HG03460 (cell line): ENCODE measurements at regions not wholly inside any gene's neighbourhood (a gene's known extent, or its start where the extent isn't known, plus 50 kb on each side); places are given as distances from the start of the nearest gene placed in this dataset.
"Not testable (repeated sequence)": the region's sequence is repeated elsewhere in the genome, so short reads cannot be mapped to it uniquely, and the experiment has no call there.

Experiments used
- ATAC-seq: cut with Tn5 transposase; IDR thresholded peaks from one replicate; pipeline ENCODE4 v1.9.1; 2021; ENCODE audit not compliant: unreplicated experiment

DNA sequence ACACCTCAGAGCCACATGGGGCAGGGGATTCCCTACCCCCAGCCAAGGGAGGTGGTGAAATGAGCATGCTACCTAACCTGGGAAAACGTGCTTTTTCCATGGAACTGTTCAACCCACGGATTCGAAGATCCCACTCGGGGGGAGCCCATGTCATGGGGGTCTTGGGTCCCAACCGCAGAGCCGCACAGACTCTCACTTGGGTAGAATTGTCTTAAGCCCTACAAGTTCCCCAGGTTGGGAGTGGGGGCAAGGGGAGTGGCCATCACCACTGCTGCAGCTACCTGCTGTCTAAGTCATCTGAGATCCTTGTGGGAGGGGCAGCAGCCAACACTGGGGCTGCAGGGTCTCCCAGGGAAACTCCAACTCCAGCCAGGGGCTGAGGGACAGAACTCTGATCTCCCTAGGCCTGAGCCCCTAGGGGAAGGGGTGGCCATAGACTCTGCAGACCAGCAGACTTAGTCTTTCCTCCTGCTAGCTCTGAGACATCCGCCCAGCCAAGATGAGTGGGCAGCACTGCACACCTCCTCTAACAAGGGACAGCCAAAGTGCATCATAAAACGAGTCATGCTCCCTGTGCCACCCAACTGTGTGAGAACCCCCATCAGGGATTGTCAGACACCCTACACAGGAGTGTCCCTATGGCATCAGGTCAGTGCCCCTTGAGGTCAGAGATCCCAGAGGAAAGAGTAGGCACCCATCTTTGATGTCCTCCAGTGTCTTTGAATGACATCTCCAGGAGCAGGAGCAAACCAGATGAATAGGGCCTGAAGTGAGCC lies 610.4 kb upstream of the SLITRK6 start:
- ATAC-seq, result no peak

GRCh38 chr13:86425170-86425815 lies 626.1 kb upstream of the SLITRK6 start:
- ATAC-seq, result no peak

- no peak for ATAC-seq
These were observed 627.2 kb upstream of the SLITRK6 start for GRCh38 chr13:86426437-86426836.

DNA sequence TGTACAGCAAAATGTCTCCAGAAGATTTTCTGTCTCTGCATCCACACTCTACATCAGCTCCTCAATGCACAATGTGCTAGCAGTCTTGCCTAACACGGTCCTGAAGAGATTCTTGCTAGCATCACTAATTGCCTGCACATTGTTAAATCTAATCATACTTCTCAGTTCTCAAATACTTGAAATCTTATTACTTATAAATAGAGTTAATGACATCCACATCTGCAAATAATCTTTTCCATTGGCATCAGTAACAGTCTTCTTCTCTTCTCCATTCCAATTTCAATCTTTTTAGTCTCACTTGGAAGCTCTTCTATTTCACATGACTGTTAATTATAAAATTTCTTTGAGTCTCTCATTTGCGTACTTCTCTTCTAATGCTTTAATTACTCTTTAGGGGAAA lies 630.5 kb upstream of the SLITRK6 start:
- no peak for ATAC-seq

- no peak for ATAC-seq
These were observed 638.8 kb upstream of the SLITRK6 start for GRCh38 chr13:86438034-86438433.

- ATAC-seq, result no peak
These were observed 646.0 kb upstream of the SLITRK6 start for GRCh38 chr13:86445206-86445605.

DNA sequence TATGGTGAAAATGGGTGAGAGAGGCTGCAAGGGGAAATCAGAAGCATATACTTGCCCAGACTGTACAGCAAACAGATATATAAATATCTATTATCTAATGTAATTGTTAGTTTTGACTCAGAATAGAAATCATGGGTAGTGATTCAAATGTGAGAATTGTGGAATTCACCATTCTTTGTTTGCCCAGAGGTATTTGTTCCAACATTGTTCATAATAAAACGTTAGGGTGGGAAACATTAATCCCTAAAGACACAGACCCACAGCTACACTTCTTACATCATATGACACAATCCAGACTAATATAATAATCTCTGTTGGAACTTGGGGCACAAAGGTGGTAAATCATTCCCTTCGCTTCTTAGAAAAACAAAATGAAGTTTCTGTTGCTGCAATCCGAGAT lies 646.5 kb upstream of the SLITRK6 start:
- ATAC-seq, result no peak

DNA sequence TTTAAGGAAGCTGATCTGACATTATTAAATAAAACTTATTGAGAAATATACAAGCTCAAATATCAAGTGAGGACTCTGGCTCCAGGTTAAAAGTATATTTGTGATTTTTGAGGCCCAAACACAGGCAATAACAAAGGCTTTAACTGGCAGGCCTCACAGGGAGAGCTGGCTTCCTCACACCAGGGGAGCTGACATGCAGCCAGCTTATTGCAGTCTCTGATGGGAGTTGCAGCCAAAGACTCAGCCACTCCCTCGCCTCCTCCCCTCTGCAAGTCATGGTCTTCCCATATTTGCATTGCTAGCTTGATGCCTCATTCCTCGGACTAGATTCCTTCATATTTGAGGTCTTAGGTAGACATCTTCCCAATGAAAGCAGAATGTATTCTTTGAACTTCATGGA lies 647.1 kb upstream of the SLITRK6 start:
- ATAC-seq, result no peak

DNA sequence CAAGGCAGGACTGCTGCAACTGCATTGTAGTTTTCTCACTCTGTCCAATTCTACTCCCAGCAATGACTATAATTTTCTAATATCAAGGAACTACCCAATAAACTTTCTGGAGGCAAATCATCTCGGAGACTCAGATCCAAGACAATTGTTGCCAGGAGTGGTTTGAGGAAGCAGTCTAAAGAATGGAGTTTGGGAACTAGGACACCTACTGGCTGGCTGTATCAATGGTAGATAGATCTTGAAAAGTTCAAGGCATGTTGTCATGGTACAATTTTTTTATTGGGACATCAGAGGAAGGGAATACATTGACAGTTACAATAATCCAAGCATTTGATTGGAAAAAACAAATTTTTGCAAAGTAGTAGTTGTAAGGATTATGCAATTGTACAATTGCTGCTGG lies 648.3 kb upstream of the SLITRK6 start:
- no peak for ATAC-seq

DNA sequence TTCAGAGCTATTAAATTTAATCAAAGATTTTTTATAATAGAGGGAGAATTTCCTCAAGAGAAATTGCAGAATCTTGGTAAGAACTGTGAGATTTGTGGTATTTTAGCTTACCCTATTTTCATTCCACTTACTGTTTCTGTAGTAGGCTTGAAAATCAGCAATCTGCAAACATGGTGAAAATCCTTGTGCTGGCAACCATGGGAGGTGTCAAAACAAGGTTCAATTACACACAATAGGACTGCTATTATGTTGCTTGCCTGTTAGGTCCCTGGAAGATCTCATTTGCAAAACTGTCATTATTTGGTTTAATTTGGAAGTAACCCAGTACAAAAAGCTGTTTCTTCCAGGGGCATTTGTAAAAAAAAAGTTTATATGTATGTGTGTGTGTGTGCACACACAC lies 662.8 kb upstream of the SLITRK6 start:
- no peak for ATAC-seq

DNA sequence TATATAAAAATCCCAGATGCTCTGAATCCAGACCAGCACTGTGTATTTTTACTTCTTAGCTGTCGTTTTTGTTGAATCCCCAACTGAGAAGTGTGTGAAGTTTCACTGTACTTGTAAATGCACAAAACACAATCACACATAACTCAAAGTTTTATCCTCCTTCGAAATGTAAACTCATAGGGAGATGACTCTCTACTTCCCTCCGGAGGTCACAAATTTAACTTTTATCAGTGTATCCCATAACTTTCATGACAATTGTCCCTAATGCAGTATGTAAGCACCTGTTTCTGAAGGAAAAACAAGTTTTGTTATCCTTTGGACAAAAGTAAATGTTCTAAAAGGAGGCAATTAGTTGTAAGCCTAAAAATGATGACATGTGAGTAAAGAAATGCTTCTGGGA lies 665.0 kb upstream of the SLITRK6 start:
- ATAC-seq, result no peak

DNA sequence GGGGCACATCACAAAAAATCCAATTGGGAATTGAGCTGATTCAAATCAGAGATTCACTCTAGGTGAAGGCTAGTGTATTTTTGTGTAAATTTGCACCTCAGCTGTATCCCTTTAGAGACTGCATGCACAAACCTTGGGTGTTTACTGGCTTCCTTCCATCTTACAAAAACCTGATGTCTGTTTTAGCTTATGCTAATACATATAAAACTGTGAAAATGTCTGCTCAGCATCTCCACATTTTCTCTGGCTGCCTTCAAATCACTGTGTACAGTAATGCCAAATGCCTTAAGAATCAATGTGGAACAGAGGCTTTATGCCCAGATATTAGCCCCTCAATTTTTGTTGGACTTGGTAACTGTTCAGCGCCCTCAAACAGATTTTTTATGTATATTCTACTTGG lies 675.8 kb upstream of the SLITRK6 start:
- ATAC-seq, result no peak

DNA sequence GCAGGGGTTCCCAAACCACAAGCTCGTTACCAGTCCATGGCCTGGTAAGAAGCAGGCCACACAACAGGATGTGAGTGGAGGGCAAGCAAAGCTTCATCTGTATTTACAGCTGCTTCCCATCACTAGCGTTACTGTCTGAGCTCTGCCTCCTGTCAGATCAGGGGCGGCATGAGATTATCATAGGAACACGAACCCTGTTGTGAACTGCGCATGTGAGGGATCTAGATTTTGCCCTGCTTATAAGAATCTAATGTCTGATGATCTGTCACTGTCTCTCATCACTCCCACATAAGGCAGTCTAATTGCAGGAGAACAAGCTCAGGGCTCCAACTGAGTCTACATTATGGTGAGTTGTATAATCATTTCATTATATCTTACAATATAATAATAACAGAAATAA lies 677.4 kb upstream of the SLITRK6 start:
- ATAC-seq, result no peak

DNA sequence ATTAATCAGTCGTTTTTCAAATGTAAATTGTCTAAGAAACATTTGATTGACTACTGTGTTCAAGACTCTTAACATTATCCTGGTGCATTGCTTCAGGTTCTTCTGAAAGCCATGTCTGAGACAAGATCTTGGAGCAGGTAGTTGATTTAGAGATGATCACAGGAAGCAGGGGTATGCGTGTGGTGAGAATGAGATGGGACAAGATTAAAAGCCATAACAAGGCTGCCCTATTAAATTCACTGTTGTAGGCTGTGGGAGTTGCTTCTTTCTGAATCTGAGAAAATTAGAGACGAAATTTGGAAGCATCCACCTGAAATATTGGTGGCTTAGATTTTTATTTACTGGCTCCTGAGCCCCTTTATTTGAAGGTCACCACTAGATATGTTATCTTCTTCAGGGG lies 687.4 kb upstream of the SLITRK6 start:
- ATAC-seq, result no peak

GRCh38 chr13:86491121-86491520 lies 691.9 kb upstream of the SLITRK6 start:
- no peak for ATAC-seq

- not testable (repeated sequence) for ATAC-seq
These were observed 702.7 kb upstream of the SLITRK6 start for GRCh38 chr13:86501931-86502330.

DNA sequence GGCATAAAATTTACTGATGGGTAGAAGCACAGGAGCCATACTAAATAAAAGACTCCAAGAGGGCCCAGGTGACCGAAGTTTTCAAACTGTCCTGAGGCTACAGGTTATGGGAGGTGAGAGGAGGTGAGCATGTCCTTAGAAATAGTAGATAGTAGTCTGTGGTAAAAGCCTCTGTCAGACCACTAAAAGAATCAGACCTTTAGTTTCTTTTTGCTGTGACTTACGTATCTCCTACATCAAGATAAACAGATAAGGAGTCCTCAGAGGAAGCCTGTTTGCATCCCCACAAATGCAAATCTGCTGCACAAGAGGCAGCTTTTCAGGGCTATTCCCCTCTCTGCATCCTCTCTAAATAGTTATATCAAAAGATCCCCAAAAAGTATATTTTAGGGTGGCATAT lies 711.6 kb upstream of the SLITRK6 start:
- no peak for ATAC-seq

DNA sequence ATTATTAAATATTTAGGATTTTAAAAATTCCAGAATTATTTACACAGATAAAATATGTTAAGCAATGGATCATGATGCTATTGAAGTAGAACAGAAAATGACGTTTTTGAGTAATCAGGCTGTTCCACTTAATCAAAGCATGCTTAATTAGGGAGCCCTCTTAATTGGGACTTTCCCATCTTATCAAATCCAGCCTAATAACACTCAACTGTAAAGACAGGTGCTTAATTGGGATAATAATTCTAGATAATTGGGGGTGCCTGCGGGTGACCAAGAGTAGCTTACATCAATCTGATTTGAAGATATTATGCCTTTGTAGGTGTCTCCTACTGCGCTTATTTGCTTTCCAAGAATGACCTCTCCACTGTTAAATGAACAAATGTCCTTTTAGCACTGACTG lies 742.2 kb upstream of the SLITRK6 start:
- no peak for ATAC-seq

DNA sequence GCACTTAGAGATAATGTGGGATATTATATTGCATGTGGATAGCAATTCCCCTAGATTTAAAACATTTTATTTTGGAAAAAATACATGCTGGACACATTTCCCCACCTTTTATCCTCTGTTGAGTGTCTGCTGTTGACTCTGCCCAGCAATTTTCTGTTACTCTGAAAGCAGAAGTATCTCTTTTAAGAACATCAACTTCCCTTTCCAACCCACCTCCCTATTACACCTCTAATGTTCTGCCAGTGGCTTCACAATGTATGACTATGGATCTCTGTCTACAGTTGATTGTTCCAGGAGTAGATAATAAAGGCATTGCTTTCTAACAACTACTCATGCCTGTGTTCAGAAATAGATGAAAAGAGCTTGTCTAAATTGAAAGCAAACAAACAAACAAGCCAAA lies 754.8 kb upstream of the SLITRK6 start:
- no peak for ATAC-seq

- ATAC-seq, result no peak
These were observed 760.7 kb upstream of the SLITRK6 start for GRCh38 chr13:86559901-86560300.

DNA sequence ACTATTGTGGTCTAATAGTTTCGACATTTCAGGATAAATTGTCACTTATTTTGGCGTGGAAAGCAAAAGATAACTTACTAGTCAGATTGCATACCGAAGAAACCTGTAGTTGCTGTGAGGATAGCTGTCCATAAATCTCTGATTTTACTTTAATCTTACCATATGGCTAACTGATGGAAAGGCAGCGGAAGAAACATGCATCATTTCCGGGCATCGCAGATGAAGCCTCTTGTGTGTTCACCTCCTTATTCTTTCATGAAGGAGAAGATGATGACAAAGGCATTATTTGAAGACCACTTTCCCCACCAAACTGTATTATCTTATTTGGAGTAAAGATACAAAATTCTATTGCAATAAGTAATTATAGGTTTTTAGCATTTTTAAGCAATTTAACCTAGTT lies 763.6 kb upstream of the SLITRK6 start:
- ATAC-seq, result no peak

GRCh38 chr13:86563308-86563707 lies 764.1 kb upstream of the SLITRK6 start:
- ATAC-seq, result no peak

DNA sequence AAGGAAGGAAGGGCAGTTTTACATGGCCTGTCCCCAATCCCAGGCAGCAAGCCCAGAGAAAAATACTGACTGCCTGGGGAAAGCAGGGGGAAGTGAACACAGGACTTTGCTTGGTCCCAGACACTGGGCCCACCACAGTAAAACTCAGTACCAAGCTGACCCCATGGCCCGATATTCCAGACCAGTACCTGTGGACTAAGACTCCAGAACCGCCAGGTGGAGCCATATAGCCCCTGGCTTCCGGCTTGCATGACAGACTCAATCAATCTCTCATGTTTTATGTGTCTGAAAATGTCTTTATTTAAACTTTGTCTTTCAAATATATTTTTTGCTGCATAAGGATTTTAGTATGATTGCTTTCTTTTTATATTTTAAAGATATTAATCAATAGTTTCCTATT lies 767.9 kb upstream of the SLITRK6 start:
- ATAC-seq, result no peak
